HFFc6 (cell line): ENCODE measurements at regions not wholly inside any gene's neighbourhood (a gene's known extent, or its start where the extent isn't known, plus 50 kb on each side); places are given as distances from the start of the nearest gene placed in this dataset.
A peak's percentile ranks its signal among the peaks of the same experiment; 100 is the strongest.
"Not testable (repeated sequence)": the region's sequence is repeated elsewhere in the genome, so short reads cannot be mapped to it uniquely, and the experiment has no call there.

Experiments
- DNase-seq: peaks from one replicate; pipeline ENCODE4 v3.0.0-alpha.2; 2018
- H3K27ac Mint-ChIP-seq: 2 replicates; pipeline ENCODE4 v1.8.0; 2020; ENCODE audit warnings: mild to moderate bottlenecking, mixed read lengths
- H3K27me3 Mint-ChIP-seq: 2 replicates; pipeline ENCODE4 v1.8.0; 2021; ENCODE audit warnings: mild to moderate bottlenecking, moderate library complexity, mixed read lengths; ENCODE audit not compliant: insufficient read depth
- H3K36me3 Mint-ChIP-seq: 2 replicates; pipeline ENCODE4 v1.8.0; 2021; ENCODE audit warnings: low read depth, mixed read lengths
- H3K4me1 Mint-ChIP-seq: 2 replicates; pipeline ENCODE4 v1.8.0; 2020; ENCODE audit warnings: low read depth, mixed read lengths
- H3K4me3 Mint-ChIP-seq: 2 replicates; pipeline ENCODE4 v1.8.0; 2020; ENCODE audit warnings: mild to moderate bottlenecking, moderate library complexity, mixed read lengths
- H3K9me3 Mint-ChIP-seq: 2 replicates; pipeline ENCODE4 v1.8.0; 2020; ENCODE audit warnings: mild to moderate bottlenecking, mixed read lengths
- CTCF ChIP-seq: fragments of 200-600 bp; sonication (generic); IDR thresholded peaks from 2 replicates; pipeline ENCODE4 v1.5.0; 2021; ENCODE audit warnings: antibody characterized with exemption, mild to moderate bottlenecking

- no peak for TF ChIP-seq CTCF
- peaks cover 13% of the 10 kb centered on the region for H3K9me3 Mint-ChIP-seq
These were observed 193.7 kb downstream of the SHCBP1 start for GRCh38 chr16:46427340-46428107.

GRCh38 chr16:46426336-46426735, 194.8 kb downstream of the SHCBP1 start:
- no peaks in the 10 kb centered on the region for H3K4me1 Mint-ChIP-seq
- peaks cover 25% of the 10 kb centered on the region for H3K9me3 Mint-ChIP-seq
- H3K4me3 Mint-ChIP-seq, result no peak overlapping the region
- no peak overlapping the region for H3K27ac Mint-ChIP-seq
- peaks cover 6% of the 10 kb centered on the region; the same call in 1 of the 2 replicates for H3K27me3 Mint-ChIP-seq
- no peak for DNase-seq
- no peak for TF ChIP-seq CTCF
- 0 out of 2 replicates have a peak, but pooled peaks cover 3% of the 10 kb centered on the region for H3K36me3 Mint-ChIP-seq

More at GRCh38 chr16:46427340-46428107, 193.7 kb downstream of the SHCBP1 start:
- H3K36me3 Mint-ChIP-seq, result no peaks in the 10 kb centered on the region
- no peak overlapping the region for H3K27ac Mint-ChIP-seq
- DNase-seq, result no peak
- no peaks in the 10 kb centered on the region for H3K4me1 Mint-ChIP-seq
- H3K4me3 Mint-ChIP-seq, result no peak overlapping the region
- peaks cover 6% of the 10 kb centered on the region; the same call in 1 of the 2 replicates for H3K27me3 Mint-ChIP-seq

DNA sequence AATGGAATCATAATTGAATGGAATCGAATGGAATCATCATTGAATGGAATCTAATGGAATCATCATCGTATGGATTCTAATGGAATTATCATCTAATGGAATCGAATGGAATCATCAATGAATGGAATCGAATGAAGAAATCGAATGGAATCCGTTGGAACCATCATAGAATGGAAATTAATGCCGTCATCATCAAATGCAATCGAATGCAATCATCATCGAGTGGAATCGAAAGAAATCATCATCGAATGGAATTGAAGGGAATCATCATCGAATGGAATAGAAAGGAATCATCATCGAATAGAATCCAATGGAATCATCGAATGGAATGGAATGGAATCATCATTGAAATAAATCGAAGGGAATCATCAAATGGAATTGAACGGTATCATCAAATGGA, 217.2 kb downstream of the SHCBP1 start:
- DNase-seq, result no peak
- TF ChIP-seq CTCF, result no peak
- no peaks in the 10 kb centered on the region for H3K27me3 Mint-ChIP-seq
- no peaks in the 10 kb centered on the region for H3K4me1 Mint-ChIP-seq
- no peak overlapping the region for H3K27ac Mint-ChIP-seq
- no peak overlapping the region for H3K4me3 Mint-ChIP-seq
- peaks cover 30% of the 10 kb centered on the region for H3K9me3 Mint-ChIP-seq
- peaks cover 13% of the 10 kb centered on the region; the same call in 1 of the 2 replicates for H3K36me3 Mint-ChIP-seq

GRCh38 chr16:46398559-46398958, 222.6 kb downstream of the SHCBP1 start:
- peak; percentile 39 for DNase-seq
- not testable (repeated sequence) for H3K4me3 Mint-ChIP-seq, H3K27me3 Mint-ChIP-seq, H3K36me3 Mint-ChIP-seq, H3K9me3 Mint-ChIP-seq, H3K4me1 Mint-ChIP-seq, H3K27ac Mint-ChIP-seq

GRCh38 chr16:46396883-46397270, 224.3 kb downstream of the SHCBP1 start:
- not testable (repeated sequence) for H3K4me3 Mint-ChIP-seq, H3K27ac Mint-ChIP-seq, H3K4me1 Mint-ChIP-seq, H3K36me3 Mint-ChIP-seq, H3K27me3 Mint-ChIP-seq
- DNase-seq, result peak; percentile 56
- peaks cover 17% of the 10 kb centered on the region for H3K9me3 Mint-ChIP-seq

- not testable (repeated sequence) for H3K27ac Mint-ChIP-seq, H3K4me3 Mint-ChIP-seq, H3K36me3 Mint-ChIP-seq, H3K27me3 Mint-ChIP-seq, H3K4me1 Mint-ChIP-seq
- H3K9me3 Mint-ChIP-seq, result peaks cover 18% of the 10 kb centered on the region
- peak; percentile 58 for DNase-seq
These were observed 224.9 kb downstream of the SHCBP1 start for GRCh38 chr16:46396131-46396882.

DNA sequence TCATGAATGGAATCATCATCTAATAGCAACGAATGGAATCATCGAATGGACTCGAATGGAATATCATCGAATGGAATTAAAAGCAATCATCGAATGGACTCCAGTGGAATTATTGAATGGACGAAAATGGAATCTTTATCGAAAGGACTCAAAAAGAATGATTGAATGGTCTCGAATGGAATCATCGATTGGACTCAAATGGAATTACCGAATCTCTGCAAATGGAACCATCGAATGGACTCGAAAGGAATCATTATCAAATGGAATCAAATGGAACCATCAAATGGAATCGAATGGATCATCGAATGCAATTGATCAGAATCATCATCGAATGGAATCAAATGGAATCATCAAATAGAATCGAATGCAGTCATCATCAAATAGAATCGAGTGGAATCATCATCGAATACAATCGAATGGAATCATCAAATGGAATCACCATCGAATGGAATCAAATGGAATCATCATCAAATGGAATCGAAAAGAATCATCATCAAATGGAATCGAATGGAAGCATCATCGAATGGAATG, 225.7 kb downstream of the SHCBP1 start:
- not testable (repeated sequence) for H3K27ac Mint-ChIP-seq, H3K4me1 Mint-ChIP-seq, H3K4me3 Mint-ChIP-seq, H3K27me3 Mint-ChIP-seq
- Mint-ChIP-seq H3K9me3 (peaks cover 22% of the 10 kb centered on the region), H3K36me3 (peaks cover 11% of the 10 kb centered on the region)
- DNase-seq, result peak; percentile 55

DNA sequence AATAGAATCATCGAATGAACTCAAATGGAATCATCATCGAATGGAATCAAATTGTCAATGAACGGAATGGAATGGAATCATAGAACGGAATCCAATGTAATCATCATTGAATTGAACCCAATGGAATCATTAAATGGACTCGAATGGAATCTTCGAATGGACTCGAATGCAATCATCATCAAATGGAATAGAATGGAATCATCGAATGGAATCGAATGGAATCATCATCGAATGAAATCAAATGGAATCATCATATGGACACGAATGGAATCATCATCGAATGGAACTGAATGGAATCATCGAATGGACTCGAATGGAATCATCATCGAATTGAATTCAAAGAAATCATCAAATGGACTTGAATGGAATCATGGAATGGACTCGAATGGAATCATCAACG, 226.2 kb downstream of the SHCBP1 start:
- not testable (repeated sequence) for H3K27me3 Mint-ChIP-seq

DNA sequence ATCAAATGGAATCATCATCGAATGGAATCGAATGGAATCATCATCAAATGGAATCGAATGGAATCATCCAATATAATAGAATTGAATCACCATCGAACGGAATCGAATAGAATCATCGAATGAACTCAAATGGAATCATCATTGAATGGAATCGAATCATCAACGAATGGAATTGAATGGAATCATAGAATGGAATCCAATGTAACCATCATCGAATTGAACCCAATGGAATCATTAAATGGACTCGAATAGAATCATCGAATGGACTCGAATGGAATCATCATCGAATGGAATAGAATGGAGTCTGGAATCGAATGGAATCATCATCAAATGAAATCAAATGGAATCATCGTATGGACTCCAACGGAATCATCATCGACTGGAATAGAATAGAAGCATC, 227.0 kb downstream of the SHCBP1 start:
- not testable (repeated sequence) for H3K27me3 Mint-ChIP-seq, DNase-seq, H3K4me1 Mint-ChIP-seq, H3K4me3 Mint-ChIP-seq, H3K27ac Mint-ChIP-seq
- Mint-ChIP-seq H3K36me3 (peaks cover 11% of the 10 kb centered on the region), H3K9me3 (peaks cover 22% of the 10 kb centered on the region)

More for the DNA sequence above, 226.2 kb downstream of the SHCBP1 start:
- Mint-ChIP-seq H3K9me3 (peaks cover 22% of the 10 kb centered on the region), H3K36me3 (peaks cover 11% of the 10 kb centered on the region)
- H3K4me1 Mint-ChIP-seq, H3K4me3 Mint-ChIP-seq, H3K27ac Mint-ChIP-seq, DNase-seq: not testable (repeated sequence)

DNA sequence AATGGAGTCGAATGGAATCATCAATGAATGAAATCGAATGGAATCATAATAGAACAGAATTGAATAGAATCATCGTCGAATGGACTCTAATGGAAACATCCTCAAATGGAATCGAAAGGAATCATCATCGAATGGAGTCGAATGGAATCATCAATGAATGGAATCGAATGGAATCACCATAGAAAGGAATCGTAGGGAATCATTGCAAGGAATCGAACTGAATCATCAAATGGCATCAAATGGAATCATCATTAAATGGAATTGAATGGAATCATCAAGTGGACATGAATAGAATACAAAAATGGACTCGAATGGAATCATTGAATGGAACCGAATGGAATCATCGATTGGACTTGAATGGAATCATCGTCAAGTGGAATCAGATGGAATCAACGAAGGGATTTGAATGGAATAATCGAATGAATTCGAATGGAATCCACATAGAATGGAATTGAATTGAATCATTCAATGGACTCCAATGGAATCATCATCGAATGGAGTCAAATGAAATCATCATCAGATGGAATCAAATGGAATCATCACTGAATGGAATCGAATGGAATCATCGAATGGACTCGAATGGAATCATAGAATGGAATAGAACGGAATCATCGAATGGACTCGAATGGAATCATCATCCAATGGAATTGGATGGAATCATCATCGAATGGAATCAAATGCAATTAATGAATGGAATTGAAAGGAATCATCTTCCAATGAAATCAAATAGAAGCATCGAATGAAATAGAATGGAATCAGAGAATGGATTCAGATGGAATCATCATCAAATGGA, 228.1 kb downstream of the SHCBP1 start:
- not testable (repeated sequence) for H3K4me3 Mint-ChIP-seq, H3K27me3 Mint-ChIP-seq, H3K27ac Mint-ChIP-seq, H3K4me1 Mint-ChIP-seq
- Mint-ChIP-seq H3K9me3 (peaks cover 22% of the 10 kb centered on the region), H3K36me3 (peaks cover 11% of the 10 kb centered on the region)
- peak; percentile 78 for DNase-seq
